ENCODE measurements at regions not wholly inside any gene's neighbourhood (a gene's known extent, or its start where the extent isn't known, plus 50 kb on each side); places are given as distances from the start of the nearest gene placed in this dataset.

DNA sequence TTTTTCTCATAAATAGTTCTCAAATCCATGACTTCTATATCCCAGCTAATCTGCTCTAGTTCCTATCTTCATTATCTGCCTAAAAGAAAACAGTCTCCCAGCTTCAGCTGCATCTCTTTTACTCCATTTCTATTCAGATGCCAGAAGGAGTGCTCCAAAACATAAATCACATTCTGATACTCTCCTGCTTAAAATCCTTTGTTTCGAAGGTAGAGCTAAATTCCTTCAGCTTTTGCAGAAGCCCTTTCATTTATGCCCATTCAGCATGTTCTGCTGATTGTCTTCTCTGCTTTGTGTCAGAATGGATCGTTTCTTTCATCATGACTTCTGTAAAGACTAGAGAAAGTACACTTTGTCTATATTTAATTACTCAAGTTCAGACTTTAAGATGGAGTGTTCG lies 440.1 kb upstream of the SMIM31 start:
- Histone ChIP-seq H3K27me3 (no peaks in the 10 kb centered on the region), H3K4me1 (no peaks in the 10 kb centered on the region), H3K36me3 (no peaks in the 10 kb centered on the region), H3K4me3 (no peak overlapping the region), H3K27ac (no peak overlapping the region), H3K9me3 (no peaks in the 10 kb centered on the region)
- no peak for DNase-seq (ENCODE audit: low spot score in 2 of 2)
- intact Hi-C loops (cut with DNase I; ENCODE audit: low total_unique reads), result no loop called here
- TF ChIP-seq POLR2A (IDR thresholded peaks at IDR 0.05) (no peak), CTCF (IDR thresholded peaks at IDR 0.05) (no peak), POLR2AphosphoS5 (IDR thresholded peaks at IDR 0.05) (no peak)

- TF ChIP-seq POLR2A (IDR thresholded peaks at IDR 0.05), result no peak
- TF ChIP-seq POLR2AphosphoS5 (IDR thresholded peaks at IDR 0.05), result no peak
- TF ChIP-seq CTCF (IDR thresholded peaks at IDR 0.05), result no peak
- H3K9me3 ChIP-seq, result no peaks in the 10 kb centered on the region
- H3K4me3 ChIP-seq, result no peak overlapping the region
- no peaks in the 10 kb centered on the region for H3K27me3 ChIP-seq
- no peaks in the 10 kb centered on the region for H3K4me1 ChIP-seq
- intact Hi-C loops (cut with DNase I; ENCODE audit: low total_unique reads), result no loop called here
- H3K36me3 ChIP-seq, result no peaks in the 10 kb centered on the region
- no peak overlapping the region for H3K27ac ChIP-seq
- DNase-seq (ENCODE audit: low spot score in 2 of 2), result no peak
These were observed 435.6 kb upstream of the SMIM31 start for GRCh38 chr4:164318350-164318749.

DNA sequence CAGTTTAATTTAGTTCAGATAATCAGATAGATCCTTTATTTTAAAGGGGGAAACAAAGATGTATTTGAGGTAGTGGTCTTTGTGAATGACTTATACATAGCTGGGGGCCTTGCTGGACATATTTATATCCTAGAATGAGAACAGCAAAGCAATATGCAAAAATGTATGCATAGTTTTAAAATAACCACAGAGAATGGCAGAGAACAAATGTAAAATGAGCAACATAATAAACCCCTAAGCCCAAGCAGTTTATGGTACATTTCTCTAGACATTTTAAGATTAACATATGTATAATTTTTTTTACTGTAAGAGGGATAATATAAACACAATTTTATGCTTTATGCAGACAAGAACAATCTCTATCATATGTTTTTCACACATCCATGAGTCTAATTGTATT lies 434.2 kb upstream of the SMIM31 start:
- intact Hi-C loops (cut with DNase I; ENCODE audit: low total_unique reads), result no loop called here
- no peak for TF ChIP-seq POLR2AphosphoS5 (IDR thresholded peaks at IDR 0.05)
- TF ChIP-seq CTCF (IDR thresholded peaks at IDR 0.05), result no peak
- TF ChIP-seq POLR2A (IDR thresholded peaks at IDR 0.05), result no peak
- Histone ChIP-seq H3K27me3 (no peaks in the 10 kb centered on the region), H3K27ac (no peak overlapping the region), H3K4me1 (no peaks in the 10 kb centered on the region), H3K4me3 (no peak overlapping the region), H3K36me3 (no peaks in the 10 kb centered on the region), H3K9me3 (no peaks in the 10 kb centered on the region)
- no peak for DNase-seq (ENCODE audit: low spot score in 2 of 2)

DNA sequence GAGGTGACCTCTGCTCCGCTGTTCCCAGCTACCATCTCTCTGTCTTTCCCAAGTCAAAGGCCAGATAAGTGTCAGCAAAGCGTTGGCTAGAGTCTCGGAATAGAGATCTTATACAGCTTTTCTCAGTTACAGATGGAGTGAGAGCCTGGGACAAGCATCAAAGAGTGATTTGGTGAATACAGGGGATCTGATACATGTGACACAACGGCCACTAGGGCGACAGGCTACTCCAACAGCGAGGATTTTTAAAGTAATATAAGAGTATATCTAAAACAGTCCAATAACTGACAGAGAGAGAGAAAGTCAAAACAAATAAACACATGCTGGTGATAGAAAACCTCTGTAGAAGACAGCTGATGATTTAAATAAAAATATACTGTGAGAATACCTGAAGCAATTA lies 433.1 kb upstream of the SMIM31 start:
- Histone ChIP-seq H3K27ac (no peak overlapping the region), H3K4me1 (no peaks in the 10 kb centered on the region), H3K9me3 (no peaks in the 10 kb centered on the region), H3K4me3 (no peak overlapping the region), H3K27me3 (no peaks in the 10 kb centered on the region), H3K36me3 (no peaks in the 10 kb centered on the region)
- no peak for TF ChIP-seq CTCF (IDR thresholded peaks at IDR 0.05)
- no peak for TF ChIP-seq POLR2A (IDR thresholded peaks at IDR 0.05)
- TF ChIP-seq POLR2AphosphoS5 (IDR thresholded peaks at IDR 0.05), result no peak
- no peak for DNase-seq (ENCODE audit: low spot score in 2 of 2)
- intact Hi-C loops (cut with DNase I; ENCODE audit: low total_unique reads), result no loop called here

GRCh38 chr4:164326056-164326455 lies 427.9 kb upstream of the SMIM31 start:
- H3K9me3 ChIP-seq, result no peaks in the 10 kb centered on the region
- H3K27ac ChIP-seq, result no peak overlapping the region
- no peak for DNase-seq (ENCODE audit: low spot score in 2 of 2)
- no peaks in the 10 kb centered on the region for H3K27me3 ChIP-seq
- H3K4me3 ChIP-seq, result no peak overlapping the region
- intact Hi-C loops (cut with DNase I; ENCODE audit: low total_unique reads), result no loop called here
- TF ChIP-seq POLR2A (IDR thresholded peaks at IDR 0.05) (no peak), CTCF (IDR thresholded peaks at IDR 0.05) (no peak), POLR2AphosphoS5 (IDR thresholded peaks at IDR 0.05) (no peak)
- H3K4me1 ChIP-seq, result no peaks in the 10 kb centered on the region
- no peaks in the 10 kb centered on the region for H3K36me3 ChIP-seq

Measured in breast epithelium (tissue), 4 donors.